Smooth muscle cell (in vitro differentiated cells): ENCODE measurements at regions not wholly inside any gene's neighbourhood (a gene's known extent, or its start where the extent isn't known, plus 50 kb on each side); places are given as distances from the start of the nearest gene placed in this dataset.

Experiments
- DNase-seq: peaks from one replicate; lab custom pipeline; 2025; ENCODE audit not compliant: unreplicated experiment; lab: John Stamatoyannopoulos, UW
- H2AFZ ChIP-seq: fragments of 200-600 bp; sonication (generic); 2 replicates; pipeline ENCODE4 v1.6.0; 2016; ENCODE audit warnings: antibody characterized with exemption, low read depth, mild to moderate bottlenecking
- H3F3A ChIP-seq: fragments of 200-600 bp; sonication (generic); 2 replicates; pipeline ENCODE4 v1.6.0; 2017; ENCODE audit warnings: antibody characterized with exemption, low read depth
- H3K27ac ChIP-seq: fragments of 200-600 bp; sonication (generic); 2 replicates; pipeline ENCODE4 v1.5.1; 2016; ENCODE audit warnings: low read depth, mild to moderate bottlenecking
- H3K27me3 ChIP-seq: fragments of 200-600 bp; sonication (generic); 2 replicates; pipeline ENCODE4 v1.6.1; 2016; ENCODE audit warnings: low read depth, mild to moderate bottlenecking
- H3K36me3 ChIP-seq: fragments of 200-600 bp; sonication (generic); 2 replicates; pipeline ENCODE4 v1.5.1; 2016; ENCODE audit warnings: low read depth
- H3K4me1 ChIP-seq: fragments of 200-600 bp; sonication (generic); 2 replicates; pipeline ENCODE4 v1.5.1; 2016; ENCODE audit warnings: low read depth
- H3K4me2 ChIP-seq: fragments of 200-600 bp; sonication (generic); 2 replicates; pipeline ENCODE4 v1.6.0; 2016; ENCODE audit warnings: mild to moderate bottlenecking
- H3K4me3 ChIP-seq: fragments of 200-600 bp; sonication (generic); 2 replicates; pipeline ENCODE4 v1.5.1; 2016; ENCODE audit warnings: mild to moderate bottlenecking
- H3K79me2 ChIP-seq: fragments of 200-600 bp; sonication (generic); 2 replicates; pipeline ENCODE4 v1.6.0; 2016; ENCODE audit warnings: low read depth, mild to moderate bottlenecking
- H3K9ac ChIP-seq: fragments of 200-600 bp; sonication (generic); 2 replicates; pipeline ENCODE4 v1.6.0; 2016; ENCODE audit warnings: low read depth
- H3K9me3 ChIP-seq: fragments of 200-600 bp; sonication (generic); replicated peaks from 2 replicates; pipeline ENCODE4 v1.5.1; 2016; ENCODE audit warnings: low read depth
- H4K20me1 ChIP-seq: fragments of 200-600 bp; sonication (generic); 2 replicates; pipeline ENCODE4 v1.6.0; 2016; ENCODE audit warnings: low read depth
- WGBS: methylation state at CpG from one replicate; pipeline ENCODE4 v1.1.7; 2016; ENCODE audit warnings: low lambda C conversion rate; 5-methylcytosine and 5-hydroxymethylcytosine counted together
- TF ChIP-seq, protein P1 (sequence below): fragments of 200-600 bp; sonication (generic); IDR thresholded peaks from 2 replicates; pipeline ENCODE4 v1.5.1; 2017; ENCODE audit warnings: borderline replicate concordance, mild to moderate bottlenecking, antibody characterized with exemption; ENCODE audit not compliant: insufficient read depth, poor library complexity, severe bottlenecking

DNA sequence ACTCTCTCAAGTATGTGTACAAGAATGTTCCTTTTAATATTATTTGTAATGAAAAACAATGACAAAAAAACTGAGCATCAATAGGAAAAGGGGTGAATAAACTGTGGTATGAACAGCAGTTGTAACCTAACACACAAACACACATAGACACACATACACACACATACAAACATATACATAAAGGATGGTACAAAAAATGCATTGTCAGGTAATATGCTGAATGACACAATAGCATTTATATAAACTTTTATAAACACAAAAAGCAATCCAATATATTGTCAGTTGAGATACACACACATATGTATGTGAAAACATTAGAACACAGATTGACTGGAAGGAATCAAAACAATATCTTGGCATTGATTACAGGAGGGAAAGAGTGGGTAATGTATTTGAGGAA lies 227.0 kb upstream of the ISL1 start:
- Histone ChIP-seq H3K79me2 (no peaks in the 10 kb centered on the region), H2AFZ (no peak overlapping the region), H3K27me3 (no peaks in the 10 kb centered on the region), H3K27ac (no peak overlapping the region), H3K4me1 (no peaks in the 10 kb centered on the region), H3K9me3 (no peaks in the 10 kb centered on the region), H3K4me3 (no peak overlapping the region), H3K36me3 (no peaks in the 10 kb centered on the region), H3F3A (no peaks in the 10 kb centered on the region), H3K9ac (no peak overlapping the region), H4K20me1 (no peaks in the 10 kb centered on the region), H3K4me2 (no peak overlapping the region)
- TF ChIP-seq, protein P1, sequence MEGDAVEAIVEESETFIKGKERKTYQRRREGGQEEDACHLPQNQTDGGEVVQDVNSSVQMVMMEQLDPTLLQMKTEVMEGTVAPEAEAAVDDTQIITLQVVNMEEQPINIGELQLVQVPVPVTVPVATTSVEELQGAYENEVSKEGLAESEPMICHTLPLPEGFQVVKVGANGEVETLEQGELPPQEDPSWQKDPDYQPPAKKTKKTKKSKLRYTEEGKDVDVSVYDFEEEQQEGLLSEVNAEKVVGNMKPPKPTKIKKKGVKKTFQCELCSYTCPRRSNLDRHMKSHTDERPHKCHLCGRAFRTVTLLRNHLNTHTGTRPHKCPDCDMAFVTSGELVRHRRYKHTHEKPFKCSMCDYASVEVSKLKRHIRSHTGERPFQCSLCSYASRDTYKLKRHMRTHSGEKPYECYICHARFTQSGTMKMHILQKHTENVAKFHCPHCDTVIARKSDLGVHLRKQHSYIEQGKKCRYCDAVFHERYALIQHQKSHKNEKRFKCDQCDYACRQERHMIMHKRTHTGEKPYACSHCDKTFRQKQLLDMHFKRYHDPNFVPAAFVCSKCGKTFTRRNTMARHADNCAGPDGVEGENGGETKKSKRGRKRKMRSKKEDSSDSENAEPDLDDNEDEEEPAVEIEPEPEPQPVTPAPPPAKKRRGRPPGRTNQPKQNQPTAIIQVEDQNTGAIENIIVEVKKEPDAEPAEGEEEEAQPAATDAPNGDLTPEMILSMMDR: no peak
- DNase-seq: no peak

- no peak for DNase-seq
- WGBS: 62% methylated on average over 8 of the region's 8 CpGs
- Histone ChIP-seq H3K79me2 (no peaks in the 10 kb centered on the region), H3K27ac (no peak overlapping the region), H3K9ac (no peak overlapping the region), H2AFZ (no peak overlapping the region), H3K4me3 (no peak overlapping the region), H3K4me2 (no peak overlapping the region), H3K9me3 (no peaks in the 10 kb centered on the region), H3K27me3 (no peaks in the 10 kb centered on the region), H3F3A (no peaks in the 10 kb centered on the region), H3K36me3 (no peaks in the 10 kb centered on the region), H3K4me1 (no peaks in the 10 kb centered on the region), H4K20me1 (no peaks in the 10 kb centered on the region)
- TF ChIP-seq, protein P1: no peak
Observed at GRCh38 chr5:51156838-51157237, 226.4 kb upstream of the ISL1 start.

GRCh38 chr5:51159164-51159563 lies 224.1 kb upstream of the ISL1 start:
- Histone ChIP-seq H3K9me3 (no peaks in the 10 kb centered on the region), H2AFZ (no peak overlapping the region), H3K79me2 (no peaks in the 10 kb centered on the region), H3K4me1 (no peaks in the 10 kb centered on the region), H3K36me3 (no peaks in the 10 kb centered on the region), H3F3A (no peaks in the 10 kb centered on the region), H3K27ac (no peak overlapping the region), H3K9ac (no peak overlapping the region), H3K4me3 (no peak overlapping the region), H3K4me2 (no peak overlapping the region), H3K27me3 (no peaks in the 10 kb centered on the region), H4K20me1 (no peaks in the 10 kb centered on the region)
- TF ChIP-seq, protein P1: no peak
- 82% methylated on average over 5 of the region's 5 CpGs for WGBS
- no peak for DNase-seq

DNA sequence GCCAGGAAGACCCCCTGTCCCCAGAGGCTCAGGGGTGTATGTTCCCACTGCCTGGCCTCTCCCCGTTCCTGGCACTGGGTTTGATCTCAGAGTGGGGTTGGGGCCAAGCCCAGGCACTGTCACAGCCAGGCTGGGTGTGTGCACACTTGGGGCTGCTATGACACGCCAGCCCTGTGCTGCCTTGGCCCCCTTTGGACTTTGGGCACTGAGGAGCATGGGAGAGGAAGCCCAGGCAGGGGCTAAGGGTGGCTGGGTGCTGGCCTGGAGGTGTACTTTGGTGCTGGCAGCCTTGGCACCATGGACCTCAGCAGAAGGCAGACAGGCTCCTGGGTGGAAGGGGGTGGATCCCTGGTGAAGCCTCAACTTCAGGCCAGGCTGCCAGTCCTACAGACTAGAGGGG lies 223.6 kb upstream of the ISL1 start:
- 91% methylated on average over 2 of the region's 2 CpGs for WGBS
- Histone ChIP-seq H3K36me3 (no peaks in the 10 kb centered on the region), H3K4me1 (no peaks in the 10 kb centered on the region), H3K4me2 (no peak overlapping the region), H3K27me3 (no peaks in the 10 kb centered on the region), H2AFZ (no peak overlapping the region), H3F3A (no peaks in the 10 kb centered on the region), H4K20me1 (no peaks in the 10 kb centered on the region), H3K27ac (no peak overlapping the region), H3K79me2 (no peaks in the 10 kb centered on the region), H3K9me3 (no peaks in the 10 kb centered on the region), H3K4me3 (no peak overlapping the region), H3K9ac (no peak overlapping the region)
- DNase-seq: no peak
- TF ChIP-seq, protein P1: no peak
